ENCODE measurements at regions not wholly inside any gene's neighbourhood (a gene's known extent, or its start where the extent isn't known, plus 50 kb on each side); places are given as distances from the start of the nearest gene placed in this dataset.

DNA sequence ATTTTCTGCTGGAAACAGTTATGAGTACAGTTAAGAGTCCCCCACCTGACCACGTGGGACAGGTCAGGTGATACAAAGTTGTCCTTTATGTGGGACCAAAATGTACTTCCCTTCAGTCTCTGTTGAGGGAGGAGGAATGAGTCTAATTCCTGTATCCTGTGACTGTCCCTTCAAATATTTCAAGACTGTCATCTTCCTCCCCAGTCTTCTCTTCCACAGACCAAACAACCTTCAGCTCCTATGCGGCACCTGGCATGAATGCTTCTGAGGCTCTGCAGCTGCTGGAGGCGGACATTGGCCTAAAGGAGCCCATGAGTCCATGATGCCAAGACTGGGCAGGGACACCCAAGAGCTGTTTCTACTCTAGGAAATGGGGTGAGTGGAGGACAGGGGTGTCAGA is 72.1 kb upstream of the SIM2 start (continued):
- TF ChIP-seq, protein P1, sequence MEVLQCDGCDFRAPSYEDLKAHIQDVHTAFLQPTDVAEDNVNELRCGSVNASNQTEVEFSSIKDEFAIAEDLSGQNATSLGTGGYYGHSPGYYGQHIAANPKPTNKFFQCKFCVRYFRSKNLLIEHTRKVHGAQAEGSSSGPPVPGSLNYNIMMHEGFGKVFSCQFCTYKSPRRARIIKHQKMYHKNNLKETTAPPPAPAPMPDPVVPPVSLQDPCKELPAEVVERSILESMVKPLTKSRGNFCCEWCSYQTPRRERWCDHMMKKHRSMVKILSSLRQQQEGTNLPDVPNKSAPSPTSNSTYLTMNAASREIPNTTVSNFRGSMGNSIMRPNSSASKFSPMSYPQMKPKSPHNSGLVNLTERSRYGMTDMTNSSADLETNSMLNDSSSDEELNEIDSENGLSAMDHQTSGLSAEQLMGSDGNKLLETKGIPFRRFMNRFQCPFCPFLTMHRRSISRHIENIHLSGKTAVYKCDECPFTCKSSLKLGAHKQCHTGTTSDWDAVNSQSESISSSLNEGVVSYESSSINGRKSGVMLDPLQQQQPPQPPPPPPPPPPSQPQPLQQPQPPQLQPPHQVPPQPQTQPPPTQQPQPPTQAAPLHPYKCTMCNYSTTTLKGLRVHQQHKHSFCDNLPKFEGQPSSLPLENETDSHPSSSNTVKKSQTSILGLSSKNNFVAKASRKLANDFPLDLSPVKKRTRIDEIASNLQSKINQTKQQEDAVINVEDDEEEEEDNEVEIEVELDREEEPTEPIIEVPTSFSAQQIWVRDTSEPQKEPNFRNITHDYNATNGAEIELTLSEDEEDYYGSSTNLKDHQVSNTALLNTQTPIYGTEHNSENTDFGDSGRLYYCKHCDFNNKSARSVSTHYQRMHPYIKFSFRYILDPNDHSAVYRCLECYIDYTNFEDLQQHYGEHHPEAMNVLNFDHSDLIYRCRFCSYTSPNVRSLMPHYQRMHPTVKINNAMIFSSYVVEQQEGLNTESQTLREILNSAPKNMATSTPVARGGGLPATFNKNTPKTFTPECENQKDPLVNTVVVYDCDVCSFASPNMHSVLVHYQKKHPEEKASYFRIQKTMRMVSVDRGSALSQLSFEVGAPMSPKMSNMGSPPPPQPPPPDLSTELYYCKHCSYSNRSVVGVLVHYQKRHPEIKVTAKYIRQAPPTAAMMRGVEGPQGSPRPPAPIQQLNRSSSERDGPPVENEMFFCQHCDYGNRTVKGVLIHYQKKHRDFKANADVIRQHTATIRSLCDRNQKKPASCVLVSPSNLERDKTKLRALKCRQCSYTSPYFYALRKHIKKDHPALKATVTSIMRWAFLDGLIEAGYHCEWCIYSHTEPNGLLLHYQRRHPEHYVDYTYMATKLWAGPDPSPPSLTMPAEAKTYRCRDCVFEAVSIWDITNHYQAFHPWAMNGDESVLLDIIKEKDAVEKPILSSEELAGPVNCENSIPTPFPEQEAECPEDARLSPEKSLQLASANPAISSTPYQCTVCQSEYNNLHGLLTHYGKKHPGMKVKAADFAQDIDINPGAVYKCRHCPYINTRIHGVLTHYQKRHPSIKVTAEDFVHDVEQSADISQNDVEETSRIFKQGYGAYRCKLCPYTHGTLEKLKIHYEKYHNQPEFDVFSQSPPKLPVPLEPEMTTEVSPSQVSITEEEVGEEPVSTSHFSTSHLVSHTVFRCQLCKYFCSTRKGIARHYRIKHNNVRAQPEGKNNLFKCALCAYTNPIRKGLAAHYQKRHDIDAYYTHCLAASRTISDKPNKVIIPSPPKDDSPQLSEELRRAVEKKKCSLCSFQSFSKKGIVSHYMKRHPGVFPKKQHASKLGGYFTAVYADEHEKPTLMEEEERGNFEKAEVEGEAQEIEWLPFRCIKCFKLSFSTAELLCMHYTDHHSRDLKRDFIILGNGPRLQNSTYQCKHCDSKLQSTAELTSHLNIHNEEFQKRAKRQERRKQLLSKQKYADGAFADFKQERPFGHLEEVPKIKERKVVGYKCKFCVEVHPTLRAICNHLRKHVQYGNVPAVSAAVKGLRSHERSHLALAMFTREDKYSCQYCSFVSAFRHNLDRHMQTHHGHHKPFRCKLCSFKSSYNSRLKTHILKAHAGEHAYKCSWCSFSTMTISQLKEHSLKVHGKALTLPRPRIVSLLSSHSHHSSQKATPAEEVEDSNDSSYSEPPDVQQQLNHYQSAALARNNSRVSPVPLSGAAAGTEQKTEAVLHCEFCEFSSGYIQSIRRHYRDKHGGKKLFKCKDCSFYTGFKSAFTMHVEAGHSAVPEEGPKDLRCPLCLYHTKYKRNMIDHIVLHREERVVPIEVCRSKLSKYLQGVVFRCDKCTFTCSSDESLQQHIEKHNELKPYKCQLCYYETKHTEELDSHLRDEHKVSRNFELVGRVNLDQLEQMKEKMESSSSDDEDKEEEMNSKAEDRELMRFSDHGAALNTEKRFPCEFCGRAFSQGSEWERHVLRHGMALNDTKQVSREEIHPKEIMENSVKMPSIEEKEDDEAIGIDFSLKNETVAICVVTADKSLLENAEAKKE (CRISPR knock-in tag; IDR thresholded peaks at IDR 0.05), result no peak
- TF ChIP-seq CREB1 (CRISPR knock-in tag; IDR thresholded peaks at IDR 0.05; ENCODE audit: low read depth) (no peak), EZH2 (IDR thresholded peaks at IDR 0.05; ENCODE audit: low read depth, unreplicated experiment) (no peak)
- TF ChIP-seq, protein P2, sequence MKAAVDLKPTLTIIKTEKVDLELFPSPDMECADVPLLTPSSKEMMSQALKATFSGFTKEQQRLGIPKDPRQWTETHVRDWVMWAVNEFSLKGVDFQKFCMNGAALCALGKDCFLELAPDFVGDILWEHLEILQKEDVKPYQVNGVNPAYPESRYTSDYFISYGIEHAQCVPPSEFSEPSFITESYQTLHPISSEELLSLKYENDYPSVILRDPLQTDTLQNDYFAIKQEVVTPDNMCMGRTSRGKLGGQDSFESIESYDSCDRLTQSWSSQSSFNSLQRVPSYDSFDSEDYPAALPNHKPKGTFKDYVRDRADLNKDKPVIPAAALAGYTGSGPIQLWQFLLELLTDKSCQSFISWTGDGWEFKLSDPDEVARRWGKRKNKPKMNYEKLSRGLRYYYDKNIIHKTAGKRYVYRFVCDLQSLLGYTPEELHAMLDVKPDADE (IDR thresholded peaks at IDR 0.05), result no peak

DNA sequence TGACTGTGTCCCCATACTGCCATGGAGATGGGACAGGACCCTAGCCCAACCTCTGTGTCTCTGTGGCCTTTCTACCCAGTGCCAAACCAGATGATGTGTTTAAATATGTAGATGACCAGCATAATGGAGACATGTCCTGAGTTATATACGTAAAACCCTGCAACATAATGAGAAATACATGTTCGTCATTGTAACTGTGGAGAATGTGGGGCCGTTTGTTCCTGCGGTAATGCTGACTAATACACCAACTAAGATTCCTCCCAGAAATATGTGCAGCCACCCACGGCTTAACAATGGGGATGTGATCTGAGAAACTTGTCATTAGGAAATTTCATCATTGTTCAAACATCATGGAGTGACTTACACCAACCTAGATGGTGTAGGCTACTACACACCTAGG is 71.7 kb upstream of the SIM2 start:
- no peaks in the 10 kb centered on the region for H3F3A ChIP-seq (replicated peaks; ENCODE audit: low read depth)
- H3K4me3 ChIP-seq, result no peak overlapping the region
- no peak overlapping the region for H3K4me3 Mint-ChIP-seq
- H3K9me2 ChIP-seq (ENCODE audit: insufficient read depth), result no peaks in the 10 kb centered on the region
- no peaks in the 10 kb centered on the region for H3K27me3 ChIP-seq (ENCODE audit: insufficient read depth)
- ATAC-seq (no peak), DNase-seq (ENCODE audit: low spot score) (no peak)
- no peak overlapping the region for H2AFZ ChIP-seq
- no peaks in the 10 kb centered on the region for H3K4me1 ChIP-seq (ENCODE audit: insufficient read depth)
- H3K27ac ChIP-seq (ENCODE audit: low read depth), result no peak overlapping the region
- H4K20me1 ChIP-seq (replicated peaks; ENCODE audit: insufficient read depth), result no peaks in the 10 kb centered on the region
- no peaks in the 10 kb centered on the region for H3K36me3 ChIP-seq (ENCODE audit: insufficient read depth)
- H3K4me1 Mint-ChIP-seq, result no peaks in the 10 kb centered on the region
- no peak overlapping the region for H3K27ac Mint-ChIP-seq
- H3K79me2 ChIP-seq (replicated peaks; ENCODE audit: insufficient read depth), result no peaks in the 10 kb centered on the region
- no peaks in the 10 kb centered on the region; the same call in 2 of the 3 replicates for H3K36me3 Mint-ChIP-seq (ENCODE audit: low read depth)
- no peak for TF ChIP-seq STAT1 (IDR thresholded peaks at IDR 0.05; ENCODE audit: unreplicated experiment)
- no peak for TF ChIP-seq ZNF331 (CRISPR knock-in tag; IDR thresholded peaks at IDR 0.05; ENCODE audit: low read depth)
- TF ChIP-seq CREB1 (CRISPR knock-in tag; IDR thresholded peaks at IDR 0.05; ENCODE audit: low read depth), result no peak
- TF ChIP-seq, protein P1 (CRISPR knock-in tag; IDR thresholded peaks at IDR 0.05), result no peak
- TF ChIP-seq POLR2AphosphoS5 (IDR thresholded peaks at IDR 0.05; ENCODE audit: low read depth), result no peak
- no peak for TF ChIP-seq JUNB (IDR thresholded peaks at IDR 0.05; ENCODE audit: unreplicated experiment)
- peaks cover 4% of the 10 kb centered on the region; the same call in 2 of the 3 replicates for H3K9me3 Mint-ChIP-seq
- H3K4me2 ChIP-seq, result no peak overlapping the region
- H3K27me3 Mint-ChIP-seq (ENCODE audit: insufficient read depth, low read depth, poor library complexity), result peaks cover 7% of the 10 kb centered on the region
